ENCODE measurements at regions not wholly inside any gene's neighbourhood (a gene's known extent, or its start where the extent isn't known, plus 50 kb on each side); places are given as distances from the start of the nearest gene placed in this dataset.

GRCh38 chr16:62254847-62255246 lies 218.6 kb upstream of the CDH8 start:
- Mint-ChIP-seq H3K9me3 (ENCODE audit: low read depth) (peaks cover 6% of the 10 kb centered on the region), H3K4me3 (no peak overlapping the region), H3K27me3 (no peaks in the 10 kb centered on the region), H3K36me3 (ENCODE audit: low read depth) (no peaks in the 10 kb centered on the region), H3K27ac (no peak overlapping the region), H3K4me1 (no peaks in the 10 kb centered on the region)
- no peak for ATAC-seq
- CTCF ChIA-PET = no interaction called here
- intact Hi-C loops (cut with DNase I, micrococcal nuclease) = no loop called here
- POLR2A ChIA-PET = interaction anchor here (0.5 kb wide), 1 partner anchor 155 kb away, joined by 6 read pairs; no protein-coding TSS in a partner anchor
- no peak for DNase-seq

GRCh38 chr16:62254372-62254771 lies 218.1 kb upstream of the CDH8 start:
- ATAC-seq = no peak
- H3K4me1 Mint-ChIP-seq = no peaks in the 10 kb centered on the region

GRCh38 chr16:62253966-62254365 lies 217.7 kb upstream of the CDH8 start:
- intact Hi-C loops (cut with DNase I, micrococcal nuclease) = no loop called here

More at GRCh38 chr16:62254372-62254771, 218.1 kb upstream of the CDH8 start:
- Mint-ChIP-seq H3K4me3 (no peak overlapping the region), H3K36me3 (ENCODE audit: low read depth) (no peaks in the 10 kb centered on the region), H3K27me3 (no peaks in the 10 kb centered on the region), H3K27ac (no peak overlapping the region), H3K9me3 (ENCODE audit: low read depth) (peaks cover 6% of the 10 kb centered on the region)
- intact Hi-C loops (cut with DNase I, micrococcal nuclease) = no loop called here
- DNase-seq = no peak
- ChIA-PET CTCF (no interaction called here), POLR2A (interaction anchor here (0.5 kb wide), 1 partner anchor 155 kb away, joined by 6 read pairs; no protein-coding TSS in a partner anchor)

GRCh38 chr16:62249069-62249468 lies 212.8 kb upstream of the CDH8 start:
- H3K4me1 Mint-ChIP-seq = no peaks in the 10 kb centered on the region
- H3K27me3 Mint-ChIP-seq = no peaks in the 10 kb centered on the region
- ChIA-PET POLR2A (no interaction called here), CTCF (interaction anchor here (0.6 kb wide), 1 partner anchor 539 kb away, joined by 3 read pairs; no protein-coding TSS in a partner anchor)
- intact Hi-C loops (cut with DNase I, micrococcal nuclease) = loop anchor here (10.0 kb wide), 2 partner anchors 54 to 56 kb away; no protein-coding TSS in a partner anchor
- H3K36me3 Mint-ChIP-seq (ENCODE audit: low read depth) = no peaks in the 10 kb centered on the region
- no peak overlapping the region for H3K27ac Mint-ChIP-seq
- peaks cover 16% of the 10 kb centered on the region for H3K9me3 Mint-ChIP-seq (ENCODE audit: low read depth)
- ATAC-seq (no peak), DNase-seq (no peak)
- no peak overlapping the region for H3K4me3 Mint-ChIP-seq

More at GRCh38 chr16:62253966-62254365, 217.7 kb upstream of the CDH8 start:
- Mint-ChIP-seq H3K27ac (no peak overlapping the region), H3K4me3 (no peak overlapping the region), H3K9me3 (ENCODE audit: low read depth) (peaks cover 6% of the 10 kb centered on the region), H3K27me3 (no peaks in the 10 kb centered on the region), H3K36me3 (ENCODE audit: low read depth) (no peaks in the 10 kb centered on the region), H3K4me1 (no peaks in the 10 kb centered on the region)
- DNase-seq = no peak
- ATAC-seq = no peak
- ChIA-PET CTCF (no interaction called here), POLR2A (interaction anchor here (0.6 kb wide), 1 partner anchor 809 kb away, joined by 3 read pairs; no protein-coding TSS in a partner anchor)

GRCh38 chr16:62240722-62241121 lies 204.5 kb upstream of the CDH8 start:
- no peaks in the 10 kb centered on the region for H3K36me3 Mint-ChIP-seq (ENCODE audit: low read depth)
- ChIA-PET CTCF (no interaction called here), POLR2A (no interaction called here)
- DNase-seq (no peak), ATAC-seq (no peak)
- H3K27me3 Mint-ChIP-seq = no peaks in the 10 kb centered on the region
- intact Hi-C loops (cut with DNase I, micrococcal nuclease) = loop anchor here (10.0 kb wide), 2 partner anchors 46 to 64 kb away; no protein-coding TSS in a partner anchor
- no peak overlapping the region for H3K27ac Mint-ChIP-seq
- no peak overlapping the region for H3K4me3 Mint-ChIP-seq
- H3K4me1 Mint-ChIP-seq = no peaks in the 10 kb centered on the region
- peaks cover 16% of the 10 kb centered on the region for H3K9me3 Mint-ChIP-seq (ENCODE audit: low read depth)

- Mint-ChIP-seq H3K27ac (no peak overlapping the region), H3K9me3 (ENCODE audit: low read depth) (peaks cover 11% of the 10 kb centered on the region), H3K36me3 (ENCODE audit: low read depth) (no peaks in the 10 kb centered on the region), H3K4me1 (no peaks in the 10 kb centered on the region), H3K4me3 (no peak overlapping the region), H3K27me3 (no peaks in the 10 kb centered on the region)
- peak; percentile 78 for ATAC-seq
- DNase-seq = peak; percentile 67
- ChIA-PET CTCF (no interaction called here), POLR2A (no interaction called here)
- intact Hi-C loops (cut with DNase I, micrococcal nuclease) = no loop called here
Measured at GRCh38 chr16:62225675-62226074, 189.4 kb upstream of the CDH8 start.

GRCh38 chr16:62224646-62225209 lies 188.5 kb upstream of the CDH8 start:
- intact Hi-C loops (cut with DNase I, micrococcal nuclease) = no loop called here
- no peak for ATAC-seq
- H3K27ac Mint-ChIP-seq = no peak overlapping the region
- no peak overlapping the region for H3K4me3 Mint-ChIP-seq
- no peaks in the 10 kb centered on the region for H3K36me3 Mint-ChIP-seq (ENCODE audit: low read depth)
- ChIA-PET CTCF (no interaction called here), POLR2A (no interaction called here)
- H3K27me3 Mint-ChIP-seq = no peaks in the 10 kb centered on the region
- no peaks in the 10 kb centered on the region for H3K4me1 Mint-ChIP-seq
- DNase-seq = no peak
- peaks cover 14% of the 10 kb centered on the region for H3K9me3 Mint-ChIP-seq (ENCODE audit: low read depth)

GRCh38 chr16:62216837-62217236 lies 180.6 kb upstream of the CDH8 start:
- H3K9me3 Mint-ChIP-seq (ENCODE audit: low read depth) = peaks cover 17% of the 10 kb centered on the region
- DNase-seq (no peak), ATAC-seq (no peak)
- CTCF ChIA-PET = no interaction called here
- intact Hi-C loops (cut with DNase I, micrococcal nuclease) = no loop called here
- no peak overlapping the region for H3K4me3 Mint-ChIP-seq
- POLR2A ChIA-PET = no interaction called here
- H3K36me3 Mint-ChIP-seq (ENCODE audit: low read depth) = no peaks in the 10 kb centered on the region
- H3K27ac Mint-ChIP-seq = no peak overlapping the region
- H3K4me1 Mint-ChIP-seq = no peaks in the 10 kb centered on the region
- H3K27me3 Mint-ChIP-seq = no peaks in the 10 kb centered on the region

- H3K4me3 Mint-ChIP-seq = no peak overlapping the region
- DNase-seq (peak; percentile 6), ATAC-seq (no peak)
- no peak overlapping the region for H3K27ac Mint-ChIP-seq
- no peaks in the 10 kb centered on the region for H3K27me3 Mint-ChIP-seq
- H3K4me1 Mint-ChIP-seq = no peaks in the 10 kb centered on the region
- ChIA-PET POLR2A (no interaction called here), CTCF (interaction anchor here (1.3 kb wide), 1 partner anchor 48 kb away, joined by 3 read pairs; no protein-coding TSS in a partner anchor)
- intact Hi-C loops (cut with DNase I, micrococcal nuclease) = no loop called here
- H3K36me3 Mint-ChIP-seq (ENCODE audit: low read depth) = no peaks in the 10 kb centered on the region
- H3K9me3 Mint-ChIP-seq (ENCODE audit: low read depth) = peaks cover 30% of the 10 kb centered on the region
Measured at GRCh38 chr16:62213763-62214162, 177.5 kb upstream of the CDH8 start.

- CTCF ChIA-PET = no interaction called here
Measured at GRCh38 chr16:62208934-62209333, 172.7 kb upstream of the CDH8 start.

GRCh38 chr16:62205459-62205858 lies 169.2 kb upstream of the CDH8 start:
- intact Hi-C loops (cut with DNase I, micrococcal nuclease) = no loop called here
- H3K4me1 Mint-ChIP-seq = no peaks in the 10 kb centered on the region
- H3K27me3 Mint-ChIP-seq = no peaks in the 10 kb centered on the region
- peaks cover 18% of the 10 kb centered on the region for H3K9me3 Mint-ChIP-seq (ENCODE audit: low read depth)
- no peak for ATAC-seq
- ChIA-PET POLR2A (no interaction called here), CTCF (no interaction called here)
- no peak overlapping the region for H3K27ac Mint-ChIP-seq
- H3K36me3 Mint-ChIP-seq (ENCODE audit: low read depth) = no peaks in the 10 kb centered on the region
- DNase-seq = no peak
- H3K4me3 Mint-ChIP-seq = no peak overlapping the region

More at GRCh38 chr16:62208934-62209333, 172.7 kb upstream of the CDH8 start:
- DNase-seq = no peak
- Mint-ChIP-seq H3K27me3 (no peaks in the 10 kb centered on the region), H3K4me3 (no peak overlapping the region), H3K36me3 (ENCODE audit: low read depth) (no peaks in the 10 kb centered on the region), H3K27ac (no peak overlapping the region), H3K9me3 (ENCODE audit: low read depth) (peaks cover 27% of the 10 kb centered on the region), H3K4me1 (no peaks in the 10 kb centered on the region)
- no peak for ATAC-seq
- POLR2A ChIA-PET = no interaction called here
- intact Hi-C loops (cut with DNase I, micrococcal nuclease) = no loop called here

- DNase-seq (no peak), ATAC-seq (no peak)
- CTCF ChIA-PET = no interaction called here
- H3K27me3 Mint-ChIP-seq = no peaks in the 10 kb centered on the region
- H3K27ac Mint-ChIP-seq = no peak overlapping the region
- H3K4me3 Mint-ChIP-seq = no peak overlapping the region
- no peaks in the 10 kb centered on the region for H3K4me1 Mint-ChIP-seq
- POLR2A ChIA-PET = no interaction called here
- no peaks in the 10 kb centered on the region for H3K36me3 Mint-ChIP-seq (ENCODE audit: low read depth)
- intact Hi-C loops (cut with DNase I, micrococcal nuclease) = no loop called here
- peaks cover 12% of the 10 kb centered on the region for H3K9me3 Mint-ChIP-seq (ENCODE audit: low read depth)
Measured at GRCh38 chr16:62201911-62202310, 165.7 kb upstream of the CDH8 start.
